Heart left ventricle (tissue), 13 donors: ENCODE measurements at regions not wholly inside any gene's neighbourhood (a gene's known extent, or its start where the extent isn't known, plus 50 kb on each side); places are given as distances from the start of the nearest gene placed in this dataset.

Experiments used
- POLR2A ChIP-seq, 2 donors: fragments of 450-650 bp; IDR thresholded peaks; one replicate each; pipeline ENCODE4 v1.6.1; 2017; ENCODE audit warnings: antibody characterized with exemption in 2 of 2, mild to moderate bottlenecking in 2 of 2, moderate library complexity in 2 of 2
- TF ChIP-seq, protein P1 (sequence below), 12 donors: fragments of 200-600 bp; sonication (generic) in 4 of 12; IDR thresholded peaks; one replicate each; pipeline versions ENCODE4 v1.5.0 to v1.8.0; 2018 to 2022; ENCODE audit warnings: antibody characterized with exemption in 12 of 12, mild to moderate bottlenecking in 5 of 12
- donor health status: ischemic (EF 13 %, LVEDD 7.1; RV severe dilation, severe dysfunction).
- donor health status: DM: no; HTN: yes; CAD: no.
- donor health status: DM: no; HTN: no; CAD: no.
- donor health status: ischemic (EF 25% LVEDD 6.9; RV normal size, moderate dysfunction).
- donor health status: ischemic (EF 25% LVEDD 5.7; RV mildly dilated, moderate dysfunction).
- donor health status: ischemic (EF 35%, LVEDD 5.7; RV mildly dilated, moderate dysfunction).
- donor health status: nonischemic (EF 11% LVEDD 7.7; RV severe dilation, severe dysfunction).
- donor health status: DM: yes; HTN: yes; CAD: no.
- donor health status: PGD.
- donor health status: ischemic (EF 29% LVEDD 5.4; RV normal size, mild dysfunction).
- donor health status: nonischemic (EF 23%, LVEDD 6.1; RV moderate dilation, normal function).

DNA sequence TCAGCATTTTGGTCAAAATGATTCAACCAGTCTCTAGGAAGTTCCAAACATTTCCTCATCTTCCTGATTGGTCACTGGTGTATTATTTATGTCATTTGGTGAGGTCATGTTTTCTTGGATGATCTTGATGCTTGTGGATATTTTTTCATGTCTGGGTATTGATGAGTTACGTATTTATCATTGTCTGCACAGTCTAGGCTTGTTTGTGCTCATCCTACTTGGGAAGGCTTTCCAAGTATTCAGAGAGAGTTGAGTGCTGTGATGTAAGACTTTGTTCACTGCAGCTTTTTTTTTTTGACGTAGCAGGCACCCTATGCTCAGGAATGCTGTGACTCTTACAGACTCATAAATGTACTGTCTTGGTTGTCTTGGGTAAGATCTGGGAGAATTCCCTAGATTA is 509.5 kb downstream of the SLITRK1 start:
- no peak for TF ChIP-seq POLR2A (IDR thresholded peaks at IDR 0.05)
- TF ChIP-seq, protein P1, sequence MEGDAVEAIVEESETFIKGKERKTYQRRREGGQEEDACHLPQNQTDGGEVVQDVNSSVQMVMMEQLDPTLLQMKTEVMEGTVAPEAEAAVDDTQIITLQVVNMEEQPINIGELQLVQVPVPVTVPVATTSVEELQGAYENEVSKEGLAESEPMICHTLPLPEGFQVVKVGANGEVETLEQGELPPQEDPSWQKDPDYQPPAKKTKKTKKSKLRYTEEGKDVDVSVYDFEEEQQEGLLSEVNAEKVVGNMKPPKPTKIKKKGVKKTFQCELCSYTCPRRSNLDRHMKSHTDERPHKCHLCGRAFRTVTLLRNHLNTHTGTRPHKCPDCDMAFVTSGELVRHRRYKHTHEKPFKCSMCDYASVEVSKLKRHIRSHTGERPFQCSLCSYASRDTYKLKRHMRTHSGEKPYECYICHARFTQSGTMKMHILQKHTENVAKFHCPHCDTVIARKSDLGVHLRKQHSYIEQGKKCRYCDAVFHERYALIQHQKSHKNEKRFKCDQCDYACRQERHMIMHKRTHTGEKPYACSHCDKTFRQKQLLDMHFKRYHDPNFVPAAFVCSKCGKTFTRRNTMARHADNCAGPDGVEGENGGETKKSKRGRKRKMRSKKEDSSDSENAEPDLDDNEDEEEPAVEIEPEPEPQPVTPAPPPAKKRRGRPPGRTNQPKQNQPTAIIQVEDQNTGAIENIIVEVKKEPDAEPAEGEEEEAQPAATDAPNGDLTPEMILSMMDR (IDR thresholded peaks at IDR 0.05), result no peak
